PC-9 (cell line): ENCODE measurements at regions not wholly inside any gene's neighbourhood (a gene's known extent, or its start where the extent isn't known, plus 50 kb on each side); places are given as distances from the start of the nearest gene placed in this dataset.

Experiments
- CTCF ChIP-seq: fragments of 200-600 bp; sonication (generic); conservative IDR thresholded peaks from 2 replicates; pipeline ENCODE4 v1.6.1; 2017; ENCODE audit warnings: mixed run types, antibody characterized with exemption, mild to moderate bottlenecking, moderate library complexity
- EZH2 ChIP-seq: fragments of 200-600 bp; sonication (generic); IDR thresholded peaks from 2 replicates; pipeline ENCODE4 v1.8.0; 2017; ENCODE audit warnings: antibody characterized with exemption, low read depth

GRCh38 chr18:61141691-61142090 lies 191.5 kb upstream of the CDH20 start:
- TF ChIP-seq CTCF, result no peak
- TF ChIP-seq EZH2, result no peak
